ENCODE measurements at regions not wholly inside any gene's neighbourhood (a gene's known extent, or its start where the extent isn't known, plus 50 kb on each side); places are given as distances from the start of the nearest gene placed in this dataset.

GRCh38 chr14:34106310-34106709 lies 155.4 kb upstream of the EGLN3 start:
- H3K27ac ChIP-seq (ENCODE audit: low read length), result no peak overlapping the region
- no peaks in the 10 kb centered on the region for H3K27me3 ChIP-seq (ENCODE audit: low read depth, low read length)
- no peak overlapping the region for H3K4me3 ChIP-seq (ENCODE audit: low read depth in 1 of 2, low read length in 2 of 2)
- no peaks in the 10 kb centered on the region for H3K4me1 ChIP-seq (ENCODE audit: control insufficient read depth in 1 of 2, insufficient read depth in 2 of 2, low read length in 2 of 2)
- no peaks in the 10 kb centered on the region for H3K9me3 ChIP-seq (ENCODE audit: control insufficient read depth in 1 of 2, low read length in 2 of 2)
- no peaks in the 10 kb centered on the region for H3K36me3 ChIP-seq (ENCODE audit: control insufficient read depth in 1 of 2, insufficient read depth in 2 of 2, low read length in 2 of 2)

- no peaks in the 10 kb centered on the region for H3K36me3 ChIP-seq (ENCODE audit: control insufficient read depth in 1 of 2, insufficient read depth in 2 of 2, low read length in 2 of 2)
- no peaks in the 10 kb centered on the region for H3K4me1 ChIP-seq (ENCODE audit: control insufficient read depth in 1 of 2, insufficient read depth in 2 of 2, low read length in 2 of 2)
- no peaks in the 10 kb centered on the region for H3K9me3 ChIP-seq (ENCODE audit: control insufficient read depth in 1 of 2, low read length in 2 of 2)
- H3K4me3 ChIP-seq (ENCODE audit: low read depth in 1 of 2, low read length in 2 of 2), result no peak overlapping the region
- no peak overlapping the region for H3K27ac ChIP-seq (ENCODE audit: low read length)
- no peaks in the 10 kb centered on the region for H3K27me3 ChIP-seq (ENCODE audit: low read depth, low read length)
Measured at GRCh38 chr14:34104489-34105397, 153.9 kb upstream of the EGLN3 start.

DNA sequence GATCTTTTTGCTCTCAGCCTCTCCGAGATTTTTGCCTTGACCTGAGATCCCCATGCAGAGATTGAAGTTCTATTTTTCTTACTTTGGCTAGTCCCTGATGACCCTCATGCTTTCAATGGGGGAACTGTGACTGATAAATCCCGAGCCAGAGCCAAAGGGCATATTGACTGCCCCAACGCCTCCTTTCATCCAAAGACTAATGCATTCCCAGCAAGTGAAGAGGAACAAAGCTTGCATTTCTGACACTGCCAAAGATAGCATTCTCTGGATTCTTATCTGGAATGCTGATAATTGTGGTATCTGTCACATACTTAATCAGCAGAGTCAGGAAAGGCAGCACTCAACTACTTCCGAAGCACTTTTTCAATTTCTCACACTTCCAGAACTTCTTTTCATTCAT lies 152.3 kb upstream of the EGLN3 start:
- Histone ChIP-seq H3K27me3 (ENCODE audit: low read depth, low read length) (no peaks in the 10 kb centered on the region), H3K9me3 (ENCODE audit: control insufficient read depth in 1 of 2, low read length in 2 of 2) (no peaks in the 10 kb centered on the region), H3K4me1 (ENCODE audit: control insufficient read depth in 1 of 2, insufficient read depth in 2 of 2, low read length in 2 of 2) (no peaks in the 10 kb centered on the region), H3K27ac (ENCODE audit: low read length) (no peak overlapping the region), H3K4me3 (ENCODE audit: low read depth in 1 of 2, low read length in 2 of 2) (no peak overlapping the region), H3K36me3 (ENCODE audit: control insufficient read depth in 1 of 2, insufficient read depth in 2 of 2, low read length in 2 of 2) (no peaks in the 10 kb centered on the region)

DNA sequence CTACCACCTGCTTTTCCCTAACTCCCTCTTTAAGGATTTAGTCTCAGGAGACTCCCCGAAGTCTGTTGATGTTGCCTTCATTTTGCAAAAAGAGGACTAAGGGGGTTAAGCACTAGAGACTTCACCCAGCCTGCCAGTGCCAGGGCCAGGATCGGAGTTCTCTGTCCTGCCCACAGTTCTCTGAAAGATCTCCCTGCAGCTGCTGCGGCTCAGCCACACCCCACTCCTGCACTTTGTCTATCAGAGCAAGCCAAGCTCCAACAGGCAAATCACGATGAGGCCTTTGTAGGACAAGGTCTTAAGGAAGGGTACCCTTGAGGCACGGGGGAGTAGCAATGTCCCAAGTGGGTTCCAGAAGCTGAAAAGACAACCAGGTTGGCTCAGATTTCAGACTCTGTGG lies 148.8 kb upstream of the EGLN3 start:
- Histone ChIP-seq H3K4me3 (ENCODE audit: low read depth in 1 of 2, low read length in 2 of 2) (no peak overlapping the region), H3K27me3 (ENCODE audit: low read depth, low read length) (no peaks in the 10 kb centered on the region)

DNA sequence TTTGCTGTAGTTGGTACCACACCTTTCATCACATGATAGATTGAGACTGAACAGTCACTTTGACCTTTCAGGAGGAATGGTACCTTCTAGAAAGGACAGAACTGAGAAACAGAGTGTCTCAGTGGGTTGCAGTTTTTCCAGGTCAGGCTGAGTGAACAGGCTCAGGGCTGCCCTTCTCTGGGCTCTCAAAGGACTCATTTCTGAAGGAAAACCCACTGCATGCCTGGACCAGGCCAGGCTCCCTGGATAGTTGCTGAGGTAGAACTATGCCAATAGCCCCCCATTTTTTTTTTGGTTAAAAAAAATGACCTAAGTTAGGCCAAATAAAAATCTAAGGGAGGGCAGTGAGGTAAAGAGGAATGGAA lies 148.1 kb upstream of the EGLN3 start:
- no peaks in the 10 kb centered on the region for H3K27me3 ChIP-seq (ENCODE audit: low read depth, low read length)
- H3K9me3 ChIP-seq (ENCODE audit: control insufficient read depth in 1 of 2, low read length in 2 of 2), result no peaks in the 10 kb centered on the region
- no peaks in the 10 kb centered on the region for H3K36me3 ChIP-seq (ENCODE audit: control insufficient read depth in 1 of 2, insufficient read depth in 2 of 2, low read length in 2 of 2)
- no peak overlapping the region for H3K4me3 ChIP-seq (ENCODE audit: low read depth in 1 of 2, low read length in 2 of 2)
- no peaks in the 10 kb centered on the region for H3K4me1 ChIP-seq (ENCODE audit: control insufficient read depth in 1 of 2, insufficient read depth in 2 of 2, low read length in 2 of 2)
- H3K27ac ChIP-seq (ENCODE audit: low read length), result no peak overlapping the region

More for the DNA sequence above, 148.8 kb upstream of the EGLN3 start:
- H3K4me1 ChIP-seq (ENCODE audit: control insufficient read depth in 1 of 2, insufficient read depth in 2 of 2, low read length in 2 of 2), result no peaks in the 10 kb centered on the region
- H3K9me3 ChIP-seq (ENCODE audit: control insufficient read depth in 1 of 2, low read length in 2 of 2), result no peaks in the 10 kb centered on the region
- H3K36me3 ChIP-seq (ENCODE audit: control insufficient read depth in 1 of 2, insufficient read depth in 2 of 2, low read length in 2 of 2), result no peaks in the 10 kb centered on the region
- H3K27ac ChIP-seq (ENCODE audit: low read length), result no peak overlapping the region

DNA sequence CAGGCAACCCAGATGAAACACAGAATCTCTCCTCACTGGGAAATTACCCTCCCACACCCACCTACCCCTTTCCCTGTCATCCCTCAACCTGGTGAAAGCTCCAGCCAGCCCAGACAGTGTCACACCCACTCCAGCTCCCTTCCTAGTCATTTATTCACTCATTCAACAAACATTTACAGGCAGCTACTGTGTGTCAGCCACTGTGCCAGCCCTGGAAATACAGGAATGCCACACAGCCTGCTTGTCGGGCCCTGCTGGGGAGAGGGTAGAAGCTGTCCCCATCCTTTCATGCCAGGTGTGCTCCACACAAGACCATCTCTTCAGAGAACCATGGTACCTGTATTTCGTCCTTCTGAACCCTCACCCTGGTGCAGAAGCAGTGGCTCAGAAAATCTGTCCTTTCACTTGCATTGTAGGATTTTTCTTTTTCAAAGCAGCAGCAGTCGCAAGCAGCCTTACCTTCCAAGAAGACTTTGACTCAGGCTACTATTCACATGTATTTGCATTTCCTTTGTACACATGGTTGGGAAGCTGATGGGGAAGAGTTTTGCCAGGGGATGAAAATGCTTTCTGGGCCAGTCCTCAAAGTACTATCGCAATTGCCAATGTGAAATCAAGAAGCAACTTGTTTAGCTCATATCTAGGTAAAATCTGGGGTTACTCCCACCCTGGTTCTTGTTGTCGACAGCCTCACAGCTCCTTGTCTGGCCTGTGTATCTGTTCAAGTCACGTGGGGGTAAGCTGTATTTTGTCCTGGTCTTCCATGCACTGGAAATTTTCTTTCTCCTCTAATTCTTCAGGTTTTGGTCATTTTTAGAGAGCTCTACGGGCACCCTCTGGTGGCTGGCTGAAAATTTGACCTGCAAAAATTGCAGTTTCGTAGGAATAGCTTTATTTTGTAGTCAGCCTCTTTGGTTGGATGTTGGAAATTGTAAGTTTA lies 147.4 kb upstream of the EGLN3 start:
- H3K4me3 ChIP-seq (ENCODE audit: low read depth in 1 of 2, low read length in 2 of 2), result no peak overlapping the region
- H3K9me3 ChIP-seq (ENCODE audit: control insufficient read depth in 1 of 2, low read length in 2 of 2), result no peaks in the 10 kb centered on the region
- H3K27me3 ChIP-seq (ENCODE audit: low read depth, low read length), result no peaks in the 10 kb centered on the region
- H3K36me3 ChIP-seq (ENCODE audit: control insufficient read depth in 1 of 2, insufficient read depth in 2 of 2, low read length in 2 of 2), result no peaks in the 10 kb centered on the region
- no peaks in the 10 kb centered on the region for H3K4me1 ChIP-seq (ENCODE audit: control insufficient read depth in 1 of 2, insufficient read depth in 2 of 2, low read length in 2 of 2)
- H3K27ac ChIP-seq (ENCODE audit: low read length), result no peak overlapping the region

- no peak overlapping the region for H3K27ac ChIP-seq (ENCODE audit: low read length)
- H3K4me1 ChIP-seq (ENCODE audit: control insufficient read depth in 1 of 2, insufficient read depth in 2 of 2, low read length in 2 of 2), result no peaks in the 10 kb centered on the region
- no peak overlapping the region for H3K4me3 ChIP-seq (ENCODE audit: low read depth in 1 of 2, low read length in 2 of 2)
- H3K27me3 ChIP-seq (ENCODE audit: low read depth, low read length), result no peaks in the 10 kb centered on the region
- no peaks in the 10 kb centered on the region for H3K36me3 ChIP-seq (ENCODE audit: control insufficient read depth in 1 of 2, insufficient read depth in 2 of 2, low read length in 2 of 2)
- H3K9me3 ChIP-seq (ENCODE audit: control insufficient read depth in 1 of 2, low read length in 2 of 2), result no peaks in the 10 kb centered on the region
Measured at GRCh38 chr14:34097644-34098043, 146.8 kb upstream of the EGLN3 start.

GRCh38 chr14:34094384-34094783 lies 143.5 kb upstream of the EGLN3 start:
- H3K36me3 ChIP-seq (ENCODE audit: control insufficient read depth in 1 of 2, insufficient read depth in 2 of 2, low read length in 2 of 2), result no peaks in the 10 kb centered on the region
- no peak overlapping the region for H3K27ac ChIP-seq (ENCODE audit: low read length)
- H3K27me3 ChIP-seq (ENCODE audit: low read depth, low read length), result no peaks in the 10 kb centered on the region
- no peak overlapping the region for H3K4me3 ChIP-seq (ENCODE audit: low read depth in 1 of 2, low read length in 2 of 2)
- H3K9me3 ChIP-seq (ENCODE audit: control insufficient read depth in 1 of 2, low read length in 2 of 2), result no peaks in the 10 kb centered on the region
- no peaks in the 10 kb centered on the region for H3K4me1 ChIP-seq (ENCODE audit: control insufficient read depth in 1 of 2, insufficient read depth in 2 of 2, low read length in 2 of 2)

GRCh38 chr14:34093883-34094282 lies 143.0 kb upstream of the EGLN3 start:
- no peak overlapping the region for H3K4me3 ChIP-seq (ENCODE audit: low read depth in 1 of 2, low read length in 2 of 2)
- no peaks in the 10 kb centered on the region for H3K4me1 ChIP-seq (ENCODE audit: control insufficient read depth in 1 of 2, insufficient read depth in 2 of 2, low read length in 2 of 2)
- H3K27ac ChIP-seq (ENCODE audit: low read length), result no peak overlapping the region
- no peaks in the 10 kb centered on the region for H3K27me3 ChIP-seq (ENCODE audit: low read depth, low read length)
- no peaks in the 10 kb centered on the region for H3K9me3 ChIP-seq (ENCODE audit: control insufficient read depth in 1 of 2, low read length in 2 of 2)
- H3K36me3 ChIP-seq (ENCODE audit: control insufficient read depth in 1 of 2, insufficient read depth in 2 of 2, low read length in 2 of 2), result no peaks in the 10 kb centered on the region

GRCh38 chr14:34090451-34090850 lies 139.6 kb upstream of the EGLN3 start:
- no peak overlapping the region for H3K4me3 ChIP-seq (ENCODE audit: low read depth in 1 of 2, low read length in 2 of 2)
- H3K27me3 ChIP-seq (ENCODE audit: low read depth, low read length), result no peaks in the 10 kb centered on the region
- H3K27ac ChIP-seq (ENCODE audit: low read length), result no peak overlapping the region
- peaks cover 0 to 4% of the 10 kb centered on the region in 2 donors for H3K9me3 ChIP-seq (ENCODE audit: control insufficient read depth in 1 of 2, low read length in 2 of 2)
- no peaks in the 10 kb centered on the region for H3K36me3 ChIP-seq (ENCODE audit: control insufficient read depth in 1 of 2, insufficient read depth in 2 of 2, low read length in 2 of 2)
- no peaks in the 10 kb centered on the region for H3K4me1 ChIP-seq (ENCODE audit: control insufficient read depth in 1 of 2, insufficient read depth in 2 of 2, low read length in 2 of 2)

DNA sequence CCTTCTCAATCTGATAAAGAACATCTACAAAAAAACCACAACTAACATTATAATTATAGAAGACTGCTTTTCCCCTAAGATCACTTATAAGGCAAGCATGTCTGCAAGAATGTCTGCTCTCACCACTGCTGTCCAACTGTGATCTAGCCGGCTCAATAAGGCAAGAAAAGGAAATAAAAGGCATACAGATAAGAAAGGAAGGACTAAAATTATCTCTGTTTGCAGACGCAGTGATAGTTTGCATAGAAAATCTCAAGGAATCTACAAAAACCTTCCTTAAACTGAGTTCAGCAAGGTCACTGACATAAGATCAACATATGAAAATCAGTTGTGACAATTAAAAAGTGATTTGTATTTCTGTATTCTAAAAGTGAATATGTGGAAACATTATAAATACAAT lies 138.0 kb upstream of the EGLN3 start:
- H3K9me3 ChIP-seq (ENCODE audit: control insufficient read depth in 1 of 2, low read length in 2 of 2), result peaks cover 0 to 4% of the 10 kb centered on the region in 2 donors
- no peaks in the 10 kb centered on the region for H3K4me1 ChIP-seq (ENCODE audit: control insufficient read depth in 1 of 2, insufficient read depth in 2 of 2, low read length in 2 of 2)
- H3K36me3 ChIP-seq (ENCODE audit: control insufficient read depth in 1 of 2, insufficient read depth in 2 of 2, low read length in 2 of 2), result no peaks in the 10 kb centered on the region
- H3K27ac ChIP-seq (ENCODE audit: low read length), result no peak overlapping the region
- no peak overlapping the region for H3K4me3 ChIP-seq (ENCODE audit: low read depth in 1 of 2, low read length in 2 of 2)
- H3K27me3 ChIP-seq (ENCODE audit: low read depth, low read length), result no peaks in the 10 kb centered on the region

All from muscle layer of duodenum (tissue), 2 donors.